ENCODE measurements at regions not wholly inside any gene's neighbourhood (a gene's known extent, or its start where the extent isn't known, plus 50 kb on each side); places are given as distances from the start of the nearest gene placed in this dataset.

DNA sequence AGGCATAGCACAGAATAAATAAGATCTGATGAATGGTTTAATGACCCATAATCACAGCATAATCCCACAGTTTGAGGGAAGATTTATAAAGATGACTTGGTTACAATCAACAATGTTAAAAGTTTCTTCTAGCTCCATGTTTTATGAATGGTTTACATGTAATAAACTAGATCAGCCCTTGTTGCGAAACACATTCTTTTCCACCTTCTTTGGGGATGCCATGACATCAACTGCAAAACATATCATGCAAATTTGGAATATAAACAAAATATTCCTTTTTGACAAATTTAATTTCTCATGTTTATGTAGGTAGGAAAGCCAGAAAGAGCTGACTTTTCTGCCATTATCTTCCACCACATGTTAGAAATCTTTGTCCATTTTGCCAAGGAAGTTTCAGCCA is 979.5 kb downstream of the MAT2B start:
- TF ChIP-seq POLR2AphosphoS5 (IDR thresholded peaks at IDR 0.05), result no peak
- no peak for TF ChIP-seq TAF1 (IDR thresholded peaks at IDR 0.05; ENCODE audit: low read depth)
- TF ChIP-seq CTCF (IDR thresholded peaks at IDR 0.05; ENCODE audit: poor library complexity, severe bottlenecking), result no peak
- H3K36me3 ChIP-seq (ENCODE audit: insufficient read depth, low read length), result no peaks in the 10 kb centered on the region

DNA sequence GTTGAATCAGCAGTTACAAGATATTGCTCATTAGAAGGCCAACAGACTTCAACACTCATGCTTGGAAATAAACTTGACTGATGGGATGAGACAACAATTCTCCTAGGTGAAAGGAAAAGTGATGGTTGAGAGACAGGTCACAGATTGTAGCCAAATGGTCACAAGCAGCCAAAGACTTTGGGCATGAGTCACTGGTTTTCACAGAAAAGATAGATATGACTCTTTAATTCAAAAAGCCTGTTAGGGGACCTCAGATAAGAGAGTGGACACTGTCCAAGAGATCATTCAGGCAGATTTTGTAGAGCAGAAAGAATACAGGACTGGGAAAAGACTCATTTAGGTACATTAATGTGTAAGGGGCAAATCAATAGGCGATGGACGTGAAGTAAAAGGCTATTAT is 982.5 kb downstream of the MAT2B start:
- Histone ChIP-seq H3K4me2 (ENCODE audit: low read length) (no peak overlapping the region), H3K36me3 (ENCODE audit: insufficient read depth, low read length) (no peaks in the 10 kb centered on the region), H3K4me3 (ENCODE audit: low read length) (no peak overlapping the region), H3K27ac (ENCODE audit: low read length) (no peak overlapping the region), H3K9ac (ENCODE audit: low read length) (no peak overlapping the region), H3F3A (ENCODE audit: insufficient read depth, low read length, poor library complexity, severe bottlenecking) (no peaks in the 10 kb centered on the region), H3K27me3 (ENCODE audit: insufficient read depth, low read depth, low read length) (no peaks in the 10 kb centered on the region), H3K9me3 (ENCODE audit: low read length) (no peaks in the 10 kb centered on the region), H4K20me1 (ENCODE audit: insufficient read depth) (no peaks in the 10 kb centered on the region), H3K79me2 (replicated peaks; ENCODE audit: insufficient read depth, low read length) (no peaks in the 10 kb centered on the region), H2AFZ (ENCODE audit: low read depth, low read length) (no peak overlapping the region), H3K9me2 (ENCODE audit: insufficient read depth, low read length) (no peaks in the 10 kb centered on the region)
- no peak for TF ChIP-seq POLR2AphosphoS5 (IDR thresholded peaks at IDR 0.05)
- no peak for TF ChIP-seq MXI1 (conservative IDR thresholded peaks at IDR 0.05; ENCODE audit: poor library complexity, severe bottlenecking)
- no peak for TF ChIP-seq EP300 (conservative IDR thresholded peaks at IDR 0.05; ENCODE audit: poor library complexity, severe bottlenecking)
- TF ChIP-seq EZH2 (IDR thresholded peaks at IDR 0.05; ENCODE audit: borderline replicate concordance, insufficient read depth, low read length, poor library complexity, severe bottlenecking), result no peak
- TF ChIP-seq SMC3 (conservative IDR thresholded peaks at IDR 0.05; ENCODE audit: poor library complexity), result no peak

More for the DNA sequence above, 979.5 kb downstream of the MAT2B start:
- Histone ChIP-seq H3K79me2 (replicated peaks; ENCODE audit: insufficient read depth, low read length) (no peaks in the 10 kb centered on the region), H3F3A (ENCODE audit: insufficient read depth, low read length, poor library complexity, severe bottlenecking) (no peaks in the 10 kb centered on the region), H4K20me1 (ENCODE audit: insufficient read depth) (no peaks in the 10 kb centered on the region), H2AFZ (ENCODE audit: low read depth, low read length) (no peak overlapping the region), H3K4me2 (ENCODE audit: low read length) (no peak overlapping the region), H3K9me3 (ENCODE audit: low read length) (no peaks in the 10 kb centered on the region), H3K9me2 (ENCODE audit: insufficient read depth, low read length) (no peaks in the 10 kb centered on the region), H3K27me3 (ENCODE audit: insufficient read depth, low read depth, low read length) (no peaks in the 10 kb centered on the region), H3K27ac (ENCODE audit: low read length) (no peak overlapping the region), H3K4me3 (ENCODE audit: low read length) (no peak overlapping the region), H3K9ac (ENCODE audit: low read length) (no peak overlapping the region)

DNA sequence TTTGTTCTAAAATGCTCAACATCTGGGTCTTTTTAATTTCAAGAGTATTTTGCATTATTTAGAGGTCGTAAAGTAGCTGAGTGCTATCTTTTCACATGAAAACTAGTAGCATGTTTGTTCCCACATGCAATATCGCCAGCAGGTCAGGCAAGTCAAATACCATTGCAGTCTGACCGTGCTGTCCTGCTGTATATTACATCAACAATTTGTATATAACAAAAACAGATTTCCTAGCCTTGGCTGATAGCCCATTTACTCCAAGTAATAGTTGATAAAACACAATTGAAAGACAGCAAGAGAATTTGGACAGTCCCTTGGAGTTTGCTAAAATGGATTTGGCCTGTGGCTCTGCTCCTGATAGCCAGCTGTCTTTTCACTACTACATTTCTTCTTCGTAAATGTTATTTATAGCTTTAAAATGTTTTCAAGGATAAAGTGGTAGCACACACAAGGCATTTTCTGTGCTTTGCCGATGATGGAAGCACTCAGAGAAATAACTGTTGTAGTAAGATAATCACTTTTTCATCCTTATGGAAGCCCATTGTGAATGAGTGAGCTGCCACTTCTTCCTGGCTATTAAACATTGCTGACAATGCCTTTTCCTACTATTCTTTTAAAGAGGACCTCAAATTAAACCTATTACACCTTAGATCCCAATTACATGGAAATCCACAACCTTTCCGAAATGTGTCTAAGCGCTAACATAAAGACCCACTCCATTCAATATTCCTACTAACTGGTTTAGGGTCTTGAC is 992.1 kb downstream of the MAT2B start:
- Histone ChIP-seq H3K36me3 (ENCODE audit: insufficient read depth, low read length) (no peaks in the 10 kb centered on the region), H3K27ac (ENCODE audit: low read length) (no peak overlapping the region), H3K9me2 (ENCODE audit: insufficient read depth, low read length) (no peaks in the 10 kb centered on the region), H3K4me3 (ENCODE audit: low read length) (no peak overlapping the region), H3K79me2 (replicated peaks; ENCODE audit: insufficient read depth, low read length) (no peaks in the 10 kb centered on the region), H3K9me3 (ENCODE audit: low read length) (no peaks in the 10 kb centered on the region), H3K4me2 (ENCODE audit: low read length) (no peak overlapping the region), H2AFZ (ENCODE audit: low read depth, low read length) (no peak overlapping the region), H3F3A (ENCODE audit: insufficient read depth, low read length, poor library complexity, severe bottlenecking) (no peaks in the 10 kb centered on the region), H4K20me1 (ENCODE audit: insufficient read depth) (no peaks in the 10 kb centered on the region), H3K9ac (ENCODE audit: low read length) (no peak overlapping the region), H3K27me3 (ENCODE audit: insufficient read depth, low read depth, low read length) (no peaks in the 10 kb centered on the region)
- TF ChIP-seq POLR2AphosphoS5 (IDR thresholded peaks at IDR 0.05), result peak; percentile 72
- TF ChIP-seq REST (IDR thresholded peaks at IDR 0.05; ENCODE audit: borderline replicate concordance), result peak; percentile 89
- no peak for TF ChIP-seq EP300 (conservative IDR thresholded peaks at IDR 0.05; ENCODE audit: poor library complexity, severe bottlenecking)
